ENCODE measurements at regions not wholly inside any gene's neighbourhood (a gene's known extent, or its start where the extent isn't known, plus 50 kb on each side); places are given as distances from the start of the nearest gene placed in this dataset.
A peak's percentile ranks its signal among the peaks of the same experiment; 100 is the strongest.

DNA sequence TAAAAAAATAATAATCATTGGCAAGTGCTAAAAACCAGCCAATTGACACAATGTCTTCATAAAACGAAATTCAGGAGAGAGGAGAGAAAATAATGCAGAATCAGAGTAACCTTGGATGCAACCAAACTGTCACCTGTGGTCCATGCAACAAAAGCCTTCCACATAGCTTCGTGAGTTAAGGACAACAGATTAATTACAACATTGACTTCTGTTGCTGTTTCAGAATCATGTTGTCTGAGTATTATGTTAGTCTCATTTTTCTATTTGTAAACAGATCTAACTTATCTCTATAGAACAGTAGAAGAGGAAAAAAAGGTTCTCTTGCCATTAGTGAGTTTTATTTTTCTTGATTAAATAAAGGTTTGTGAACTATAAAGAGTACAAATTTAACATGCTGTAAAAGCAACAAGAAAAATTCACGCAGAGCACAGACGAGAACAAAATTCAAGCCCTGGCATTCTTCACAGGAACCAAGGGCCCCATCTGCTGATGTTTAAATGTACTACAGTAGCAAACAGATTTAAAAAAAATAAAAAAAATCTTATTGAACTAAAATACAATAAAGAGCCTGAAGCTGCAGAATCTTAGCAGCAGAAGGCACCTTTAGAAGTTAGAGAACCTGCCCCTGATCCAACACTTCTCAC, 381.1 kb upstream of the PKN2 start:
- ATAC-seq (ENCODE audit: low read depth): no peak

GRCh38 chr1:88311265-88311664, 372.8 kb upstream of the PKN2 start:
- Histone ChIP-seq H3K4me1 (ENCODE audit: insufficient read depth, poor library complexity, severe bottlenecking) (no peaks in the 10 kb centered on the region), H3K36me3 (ENCODE audit: low read depth) (no peaks in the 10 kb centered on the region), H3K9me3 (ENCODE audit: severe bottlenecking) (no peaks in the 10 kb centered on the region), H3K4me3 (ENCODE audit: severe bottlenecking) (no peak overlapping the region), H3K27me3 (ENCODE audit: insufficient read depth, poor library complexity, severe bottlenecking) (no peaks in the 10 kb centered on the region), H3K27ac (ENCODE audit: poor library complexity, severe bottlenecking) (no peak overlapping the region)
- ATAC-seq (ENCODE audit: low read depth): no peak
- no peak for TF ChIP-seq CTCF (IDR thresholded peaks at IDR 0.05; ENCODE audit: poor library complexity, severe bottlenecking)
- DNase-seq (ENCODE audit: low spot score): no peak

More for the DNA sequence above, 381.1 kb upstream of the PKN2 start:
- no peaks in the 10 kb centered on the region for H3K36me3 ChIP-seq (ENCODE audit: low read depth)
- DNase-seq (ENCODE audit: low spot score): no peak
- no peaks in the 10 kb centered on the region for H3K4me1 ChIP-seq (ENCODE audit: insufficient read depth, poor library complexity, severe bottlenecking)
- no peak overlapping the region for H3K4me3 ChIP-seq (ENCODE audit: severe bottlenecking)
- H3K27me3 ChIP-seq (ENCODE audit: insufficient read depth, poor library complexity, severe bottlenecking): no peaks in the 10 kb centered on the region
- no peaks in the 10 kb centered on the region for H3K9me3 ChIP-seq (ENCODE audit: severe bottlenecking)
- peak; percentile 58 for TF ChIP-seq CTCF (IDR thresholded peaks at IDR 0.05; ENCODE audit: poor library complexity, severe bottlenecking)
- H3K27ac ChIP-seq (ENCODE audit: poor library complexity, severe bottlenecking): no peak overlapping the region

GRCh38 chr1:88311907-88312306, 372.2 kb upstream of the PKN2 start:
- ATAC-seq (ENCODE audit: low read depth) (no peak), DNase-seq (ENCODE audit: low spot score) (no peak)
- H3K27me3 ChIP-seq (ENCODE audit: insufficient read depth, poor library complexity, severe bottlenecking): no peaks in the 10 kb centered on the region
- H3K27ac ChIP-seq (ENCODE audit: poor library complexity, severe bottlenecking): no peak overlapping the region
- no peak overlapping the region for H3K4me3 ChIP-seq (ENCODE audit: severe bottlenecking)
- no peaks in the 10 kb centered on the region for H3K36me3 ChIP-seq (ENCODE audit: low read depth)
- H3K9me3 ChIP-seq (ENCODE audit: severe bottlenecking): no peaks in the 10 kb centered on the region
- H3K4me1 ChIP-seq (ENCODE audit: insufficient read depth, poor library complexity, severe bottlenecking): no peaks in the 10 kb centered on the region
- no peak for TF ChIP-seq CTCF (IDR thresholded peaks at IDR 0.05; ENCODE audit: poor library complexity, severe bottlenecking)

- DNase-seq (ENCODE audit: low spot score): no peak
- Histone ChIP-seq H3K27ac (ENCODE audit: poor library complexity, severe bottlenecking) (no peak overlapping the region), H3K4me1 (ENCODE audit: insufficient read depth, poor library complexity, severe bottlenecking) (no peaks in the 10 kb centered on the region), H3K9me3 (ENCODE audit: severe bottlenecking) (no peaks in the 10 kb centered on the region), H3K36me3 (ENCODE audit: low read depth) (no peaks in the 10 kb centered on the region), H3K4me3 (ENCODE audit: severe bottlenecking) (no peak overlapping the region), H3K27me3 (ENCODE audit: insufficient read depth, poor library complexity, severe bottlenecking) (no peaks in the 10 kb centered on the region)
- no peak for ATAC-seq (ENCODE audit: low read depth)
- no peak for TF ChIP-seq CTCF (IDR thresholded peaks at IDR 0.05; ENCODE audit: poor library complexity, severe bottlenecking)
Measured at GRCh38 chr1:88317396-88317795, 366.7 kb upstream of the PKN2 start.

GRCh38 chr1:88318740-88319139, 365.3 kb upstream of the PKN2 start:
- H3K4me3 ChIP-seq (ENCODE audit: severe bottlenecking): no peak overlapping the region
- no peaks in the 10 kb centered on the region for H3K4me1 ChIP-seq (ENCODE audit: insufficient read depth, poor library complexity, severe bottlenecking)
- TF ChIP-seq CTCF (IDR thresholded peaks at IDR 0.05; ENCODE audit: poor library complexity, severe bottlenecking): no peak
- DNase-seq (ENCODE audit: low spot score): no peak
- no peaks in the 10 kb centered on the region for H3K9me3 ChIP-seq (ENCODE audit: severe bottlenecking)
- H3K27me3 ChIP-seq (ENCODE audit: insufficient read depth, poor library complexity, severe bottlenecking): no peaks in the 10 kb centered on the region
- no peak for ATAC-seq (ENCODE audit: low read depth)
- H3K36me3 ChIP-seq (ENCODE audit: low read depth): no peaks in the 10 kb centered on the region
- H3K27ac ChIP-seq (ENCODE audit: poor library complexity, severe bottlenecking): no peak overlapping the region

Measured in RWPE2 (cell line).